Endothelial cell of umbilical vein (primary cell): ENCODE measurements at regions not wholly inside any gene's neighbourhood (a gene's known extent, or its start where the extent isn't known, plus 50 kb on each side); places are given as distances from the start of the nearest gene placed in this dataset.

Experiments used
- BruUV-seq: library from RNA; stranded (reverse); fragments of 400-500 nt; replicated peaks from 2 replicates; lab custom pipeline; 2021; lab: Mats Ljungman, UMichigan
- CTCF ChIA-PET: fragments of 300-600, 350-600 bp; sonication (Branson Sonifier 250); formaldehyde crosslinking; loops from one replicate; lab custom pipeline; 2021; ENCODE audit warnings: antibody characterized with exemption, inconsistent platforms; lab: Charles Lee
- POLR2A ChIA-PET: fragments of 300-600, 350-600 bp; sonication (Branson Sonifier 250); formaldehyde crosslinking; loops from one replicate; lab custom pipeline; 2021; ENCODE audit warnings: antibody characterized with exemption, inconsistent platforms; lab: Charles Lee
- DNase-seq: peaks from one replicate; pipeline ENCODE4 v3.0.0-alpha.2; 2011; ENCODE audit warnings: low read depth, low spot score
- FAIRE-seq: peaks from 2 replicates; lab custom pipeline; 2011; peaks lifted over from hg19 to GRCh38; lab: Jason Lieb, UNC
- H2AFZ ChIP-seq: 2 replicates; pipeline ENCODE4 v1.6.0; 2012; ENCODE audit warnings: low read depth, low read length, control low read depth, inconsistent platforms
- H3K27ac ChIP-seq: 2 replicates; pipeline ENCODE4 v1.5.1; 2011; ENCODE audit warnings: low read depth, mild to moderate bottlenecking, control low read depth, low read length, moderate library complexity; ENCODE audit not compliant: insufficient read depth
- H3K27me3 ChIP-seq, 2 experiments: 2 replicates each; pipeline versions ENCODE4 v1.6.0 to v1.6.1; 2011; ENCODE audit warnings: low read length in 2 of 2, mixed read lengths in 1 of 2; ENCODE audit not compliant: control insufficient read depth in 2 of 2, insufficient read depth in 2 of 2
- H3K36me3 ChIP-seq, 2 experiments: 2 replicates in 1 of 2; 3 replicates in 1 of 2; pipeline ENCODE4 v1.5.1; 2011; ENCODE audit warnings: low read length in 2 of 2, mild to moderate bottlenecking in 1 of 2, moderate library complexity in 1 of 2; ENCODE audit not compliant: control insufficient read depth in 2 of 2, insufficient read depth in 2 of 2; ENCODE audit errors: extremely low read depth in 1 of 2
- H3K4me1 ChIP-seq: 3 replicates; pipeline ENCODE4 v1.5.1; 2011; ENCODE audit warnings: mild to moderate bottlenecking, low read length; ENCODE audit not compliant: control insufficient read depth, insufficient read depth; ENCODE audit errors: extremely low read depth
- H3K4me2 ChIP-seq: 2 replicates; pipeline ENCODE4 v1.6.1; 2011; ENCODE audit warnings: low read length, control low read depth, mixed read lengths; ENCODE audit not compliant: insufficient read depth
- H3K4me3 ChIP-seq, 3 experiments: fragments of 200-600 bp in 1 of 3; sonication (generic), shearing (Covaris generic) in 1 of 3; replicated peaks in 1 of 3; 2 replicates each; pipeline ENCODE4 v1.5.1; 2011 to 2016; ENCODE audit warnings: control low read depth in 3 of 3, low read length in 3 of 3, mild to moderate bottlenecking in 2 of 3, inconsistent platforms in 1 of 3, low read depth in 1 of 3, moderate library complexity in 1 of 3; ENCODE audit not compliant: insufficient read depth in 1 of 3
- H3K79me2 ChIP-seq: 2 replicates; pipeline ENCODE4 v1.6.0; 2012; ENCODE audit warnings: low read length, inconsistent platforms; ENCODE audit not compliant: control insufficient read depth, insufficient read depth
- H3K9ac ChIP-seq: replicated peaks from 2 replicates; pipeline ENCODE3; 2011; ENCODE audit warnings: low read length, control low read depth; ENCODE audit not compliant: insufficient read depth; ENCODE audit errors: extremely low read depth
- H3K9me1 ChIP-seq: replicated peaks from 3 replicates; pipeline ENCODE4 v1.6.0; 2011; ENCODE audit warnings: mild to moderate bottlenecking, low read length; ENCODE audit not compliant: control insufficient read depth, insufficient read depth; ENCODE audit errors: extremely low read depth
- H3K9me3 ChIP-seq: replicated peaks from 2 replicates; pipeline ENCODE4 v1.5.1; 2012; ENCODE audit warnings: low read length, inconsistent platforms; ENCODE audit not compliant: control insufficient read depth, insufficient read depth
- H4K20me1 ChIP-seq: replicated peaks from 2 replicates; pipeline ENCODE3; 2011; ENCODE audit warnings: mild to moderate bottlenecking, low read length; ENCODE audit not compliant: control insufficient read depth, insufficient read depth; ENCODE audit errors: extremely low read depth
- CTCF ChIP-seq, 2 donors: IDR thresholded peaks; 1 replicate in 1 of 2; 2 replicates in 1 of 2; pipeline ENCODE4 v1.5.1; 2011; ENCODE audit warnings: low read length in 2 of 2, mild to moderate bottlenecking in 2 of 2, moderate library complexity in 2 of 2, control low read depth in 1 of 2, inconsistent platforms in 1 of 2, low read depth in 1 of 2; ENCODE audit not compliant: insufficient read depth in 1 of 2; ENCODE audit errors: extremely low read depth in 1 of 2
- EZH2 ChIP-seq: IDR thresholded peaks from 2 replicates; pipeline ENCODE4 v1.6.1; 2012; ENCODE audit warnings: borderline replicate concordance, low read depth, mild to moderate bottlenecking, moderate library complexity, low read length, inconsistent platforms; ENCODE audit not compliant: severe bottlenecking
- FOS ChIP-seq: IDR thresholded peaks from 2 replicates; pipeline ENCODE4 v1.6.1; 2011; ENCODE audit warnings: mild to moderate bottlenecking, low read length, moderate library complexity, borderline replicate concordance; ENCODE audit not compliant: insufficient read depth
- GATA2 ChIP-seq: IDR thresholded peaks from 2 replicates; pipeline ENCODE4 v1.7.0; 2011; ENCODE audit warnings: low read depth, mild to moderate bottlenecking, moderate library complexity, mixed read lengths, low read length; ENCODE audit not compliant: insufficient read length, insufficient read depth
- JUN ChIP-seq: IDR thresholded peaks from 2 replicates; pipeline ENCODE4 v1.6.1; 2011; ENCODE audit warnings: borderline replicate concordance, low read depth; ENCODE audit not compliant: insufficient read length, insufficient read depth
- MAX ChIP-seq: IDR thresholded peaks from 2 replicates; pipeline ENCODE4 v1.6.1; 2011; ENCODE audit not compliant: insufficient read depth, insufficient read length
- MYC ChIP-seq: IDR thresholded peaks from one replicate; pipeline ENCODE4 v1.6.1; 2011; ENCODE audit warnings: mild to moderate bottlenecking, low read depth, low read length
- POLR2A ChIP-seq: IDR thresholded peaks from 2 replicates; pipeline ENCODE4 v1.6.1; 2012; ENCODE audit warnings: low read depth, mild to moderate bottlenecking, control low read depth, low read length
- POLR2AphosphoS5 ChIP-seq: IDR thresholded peaks from 2 replicates; pipeline ENCODE4 v1.6.1; 2012; ENCODE audit warnings: low read depth, mild to moderate bottlenecking, control low read depth, low read length, moderate library complexity; ENCODE audit not compliant: insufficient read depth
- dilution Hi-C: fragments of 300-500 bp; cut with MboI; formaldehyde crosslinking; loops from one replicate; pipeline ENCODE4 v1.15.0; 2019; ENCODE audit warnings: low sequenced_read_pairs; ENCODE audit not compliant: extremely low pct_ligation_motif_present
- intact Hi-C: fragments of 100-400 bp; cut with micrococcal nuclease; formaldehyde crosslinking; loops from one replicate; pipeline ENCODE4 v1.10.0; 2022

GRCh38 chr15:93282808-93283207 lies 193.8 kb upstream of the RGMA start:
- H3K4me3 ChIP-seq = no peak overlapping the region
- no peaks in the 10 kb centered on the region for H3K4me1 ChIP-seq
- peaks cover 10% of the 10 kb centered on the region for H3K9me3 ChIP-seq
- TF ChIP-seq MAX = no peak
- TF ChIP-seq CTCF (IDR thresholded peaks at IDR 0.05; ENCODE audit: extremely low read depth in 1 of 2, insufficient read depth in 1 of 2, low read depth in 1 of 2, low read length in 2 of 2) = no peak
- no peak for TF ChIP-seq POLR2AphosphoS5
- no peak for TF ChIP-seq GATA2
- no peak for TF ChIP-seq FOS
- TF ChIP-seq MYC = no peak
- no peak for TF ChIP-seq JUN
- TF ChIP-seq EZH2 = no peak
- TF ChIP-seq POLR2A = no peak
- POLR2A ChIA-PET = no interaction called here
- no TSS peak for BruUV-seq
- H3K4me2 ChIP-seq = no peak overlapping the region
- no peak for DNase-seq
- H3K9ac ChIP-seq = no peak overlapping the region
- no peak for FAIRE-seq
- CTCF ChIA-PET = no interaction called here
- H3K36me3 ChIP-seq = no peaks in the 10 kb centered on the region
- no peaks in the 10 kb centered on the region for H3K79me2 ChIP-seq
- H4K20me1 ChIP-seq = no peaks in the 10 kb centered on the region
- intact Hi-C loops = no loop called here
- no peaks in the 10 kb centered on the region for H3K27me3 ChIP-seq
- dilution Hi-C loops = no loop called here
- H2AFZ ChIP-seq = no peak overlapping the region
- no peaks in the 10 kb centered on the region for H3K9me1 ChIP-seq
- no peak overlapping the region for H3K27ac ChIP-seq
